ENCODE measurements at regions not wholly inside any gene's neighbourhood (a gene's known extent, or its start where the extent isn't known, plus 50 kb on each side); places are given as distances from the start of the nearest gene placed in this dataset.

GRCh38 chr6:119540417-119540816, 190.9 kb upstream of the MAN1A1 start:
- TF ChIP-seq, protein P1, sequence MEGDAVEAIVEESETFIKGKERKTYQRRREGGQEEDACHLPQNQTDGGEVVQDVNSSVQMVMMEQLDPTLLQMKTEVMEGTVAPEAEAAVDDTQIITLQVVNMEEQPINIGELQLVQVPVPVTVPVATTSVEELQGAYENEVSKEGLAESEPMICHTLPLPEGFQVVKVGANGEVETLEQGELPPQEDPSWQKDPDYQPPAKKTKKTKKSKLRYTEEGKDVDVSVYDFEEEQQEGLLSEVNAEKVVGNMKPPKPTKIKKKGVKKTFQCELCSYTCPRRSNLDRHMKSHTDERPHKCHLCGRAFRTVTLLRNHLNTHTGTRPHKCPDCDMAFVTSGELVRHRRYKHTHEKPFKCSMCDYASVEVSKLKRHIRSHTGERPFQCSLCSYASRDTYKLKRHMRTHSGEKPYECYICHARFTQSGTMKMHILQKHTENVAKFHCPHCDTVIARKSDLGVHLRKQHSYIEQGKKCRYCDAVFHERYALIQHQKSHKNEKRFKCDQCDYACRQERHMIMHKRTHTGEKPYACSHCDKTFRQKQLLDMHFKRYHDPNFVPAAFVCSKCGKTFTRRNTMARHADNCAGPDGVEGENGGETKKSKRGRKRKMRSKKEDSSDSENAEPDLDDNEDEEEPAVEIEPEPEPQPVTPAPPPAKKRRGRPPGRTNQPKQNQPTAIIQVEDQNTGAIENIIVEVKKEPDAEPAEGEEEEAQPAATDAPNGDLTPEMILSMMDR (IDR thresholded peaks at IDR 0.05; ENCODE audit: borderline replicate concordance, extremely low read depth, insufficient read depth), result no peak
- DNase-seq (peak in 1 of 5 donors; percentile 48), FAIRE-seq (no peak)
- Histone ChIP-seq H3K4me3 (ENCODE audit: low read length in 3 of 3) (no peak overlapping the region), H3K9me3 (ENCODE audit: control insufficient read depth in 2 of 3, insufficient read depth in 1 of 3, low read length in 3 of 3) (no peaks in the 10 kb centered on the region), H3K9ac (ENCODE audit: low read length in 3 of 3) (no peak overlapping the region), H3K36me3 (ENCODE audit: control insufficient read depth in 2 of 3, insufficient read depth in 3 of 3, low read length in 3 of 3) (no peaks in the 10 kb centered on the region), H3K27me3 (ENCODE audit: control insufficient read depth, insufficient read depth, low read length) (no peaks in the 10 kb centered on the region), H3K27ac (ENCODE audit: low read depth in 2 of 2, low read length in 2 of 2) (no peak overlapping the region), H3K4me1 (ENCODE audit: control insufficient read depth in 2 of 3, insufficient read depth in 2 of 3, low read depth in 1 of 3, low read length in 3 of 3) (peaks cover 0 to 6% (median 0%) of the 10 kb centered on the region in 3 donors)
- intact Hi-C loops (cut with DNase I), result no loop called here

GRCh38 chr6:119539066-119539746, 189.6 kb upstream of the MAN1A1 start:
- intact Hi-C loops (cut with DNase I), result no loop called here
- Histone ChIP-seq H3K9me3 (ENCODE audit: control insufficient read depth in 2 of 3, insufficient read depth in 1 of 3, low read length in 3 of 3) (no peaks in the 10 kb centered on the region), H3K4me3 (ENCODE audit: low read length in 3 of 3) (no peak overlapping the region), H3K27me3 (ENCODE audit: control insufficient read depth, insufficient read depth, low read length) (no peaks in the 10 kb centered on the region), H3K27ac (ENCODE audit: low read depth in 2 of 2, low read length in 2 of 2) (no peak overlapping the region), H3K36me3 (ENCODE audit: control insufficient read depth in 2 of 3, insufficient read depth in 3 of 3, low read length in 3 of 3) (no peaks in the 10 kb centered on the region), H3K9ac (ENCODE audit: low read length in 3 of 3) (no peak overlapping the region), H3K4me1 (ENCODE audit: control insufficient read depth in 2 of 3, insufficient read depth in 2 of 3, low read depth in 1 of 3, low read length in 3 of 3) (peaks cover 0 to 6% (median 0%) of the 10 kb centered on the region in 3 donors)
- no peak for FAIRE-seq
- TF ChIP-seq, protein P1 (IDR thresholded peaks at IDR 0.05; ENCODE audit: borderline replicate concordance, extremely low read depth, insufficient read depth), result no peak
- no peak for DNase-seq

- Histone ChIP-seq H3K27me3 (ENCODE audit: control insufficient read depth, insufficient read depth, low read length) (no peaks in the 10 kb centered on the region), H3K4me1 (ENCODE audit: control insufficient read depth in 2 of 3, insufficient read depth in 2 of 3, low read depth in 1 of 3, low read length in 3 of 3) (peaks cover 0 to 4% (median 0%) of the 10 kb centered on the region in 3 donors), H3K9me3 (ENCODE audit: control insufficient read depth in 2 of 3, insufficient read depth in 1 of 3, low read length in 3 of 3) (no peaks in the 10 kb centered on the region), H3K27ac (ENCODE audit: low read depth in 2 of 2, low read length in 2 of 2) (no peak overlapping the region), H3K36me3 (ENCODE audit: control insufficient read depth in 2 of 3, insufficient read depth in 3 of 3, low read length in 3 of 3) (no peaks in the 10 kb centered on the region), H3K4me3 (ENCODE audit: low read length in 3 of 3) (no peak overlapping the region), H3K9ac (ENCODE audit: low read length in 3 of 3) (no peak overlapping the region)
- FAIRE-seq (no peak), DNase-seq (no peak)
- TF ChIP-seq, protein P1 (IDR thresholded peaks at IDR 0.05; ENCODE audit: borderline replicate concordance, extremely low read depth, insufficient read depth), result no peak
- intact Hi-C loops (cut with DNase I), result no loop called here
Measured at GRCh38 chr6:119536666-119537065, 187.1 kb upstream of the MAN1A1 start.

DNA sequence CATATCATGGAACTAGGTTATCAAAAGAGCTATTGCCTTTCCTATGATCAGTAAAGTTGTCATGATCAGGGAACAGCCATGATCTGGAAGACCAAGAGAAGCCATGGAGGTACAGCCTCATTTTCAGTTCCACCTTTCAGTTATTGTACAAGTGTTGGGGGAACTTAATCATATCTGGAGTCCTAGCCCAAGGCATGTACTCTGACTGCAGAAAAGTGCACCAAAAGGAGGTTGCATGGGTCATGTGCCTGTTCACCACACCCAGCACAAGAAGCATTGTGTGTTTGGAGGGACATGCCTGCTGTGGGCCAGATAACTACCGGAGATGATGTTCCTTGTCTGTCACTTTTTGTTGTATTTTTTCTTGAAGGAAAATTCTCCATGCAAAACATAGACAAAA, 185.8 kb upstream of the MAN1A1 start:
- FAIRE-seq (no peak), DNase-seq (no peak)
- TF ChIP-seq, protein P1 (IDR thresholded peaks at IDR 0.05; ENCODE audit: borderline replicate concordance, extremely low read depth, insufficient read depth), result no peak
- H3K9ac ChIP-seq (ENCODE audit: low read length in 3 of 3), result no peak overlapping the region
- no peaks in the 10 kb centered on the region for H3K36me3 ChIP-seq (ENCODE audit: control insufficient read depth in 2 of 3, insufficient read depth in 3 of 3, low read length in 3 of 3)
- no peak overlapping the region for H3K4me3 ChIP-seq (ENCODE audit: low read length in 3 of 3)
- H3K9me3 ChIP-seq (ENCODE audit: control insufficient read depth in 2 of 3, insufficient read depth in 1 of 3, low read length in 3 of 3), result no peaks in the 10 kb centered on the region
- H3K27ac ChIP-seq (ENCODE audit: low read depth in 2 of 2, low read length in 2 of 2), result no peak overlapping the region
- no peaks in the 10 kb centered on the region for H3K27me3 ChIP-seq (ENCODE audit: control insufficient read depth, insufficient read depth, low read length)
- intact Hi-C loops (cut with DNase I), result no loop called here
- H3K4me1 ChIP-seq (ENCODE audit: control insufficient read depth in 2 of 3, insufficient read depth in 2 of 3, low read depth in 1 of 3, low read length in 3 of 3), result no peaks in the 10 kb centered on the region

Measured in kidney (tissue), 13 donors.